Lung (tissue), 11 donors: ENCODE measurements at regions not wholly inside any gene's neighbourhood (a gene's known extent, or its start where the extent isn't known, plus 50 kb on each side); places are given as distances from the start of the nearest gene placed in this dataset.

Experiments
- ATAC-seq: fragments of 200-7000 bp; cut with Tn5 transposase; one replicate; pipeline ENCODE4 v1.9.1; 2020; ENCODE audit warnings: moderate number of reproducible peaks; ENCODE audit not compliant: insufficient read depth, low FRiP score
- DNase-seq, 3 donors: peaks; one replicate each; pipeline ENCODE4 v3.0.0-alpha.2; 2013 to 2017
- H3K27ac ChIP-seq, 2 donors: one replicate each; pipeline ENCODE4 v1.5.1; 2013; ENCODE audit warnings: mild to moderate bottlenecking in 2 of 2, moderate library complexity in 2 of 2, control low read depth in 1 of 2, inconsistent platforms in 1 of 2, low read depth in 1 of 2, low read length in 1 of 2
- H3K27me3 ChIP-seq, 3 donors: one replicate each; pipeline ENCODE4 v1.5.1; 2013; ENCODE audit warnings: low read length in 2 of 3; ENCODE audit not compliant: control insufficient read depth in 3 of 3, insufficient read depth in 3 of 3
- H3K36me3 ChIP-seq, 4 donors: one replicate each; pipeline ENCODE4 v1.5.1; 2013; ENCODE audit warnings: low read length in 4 of 4, mild to moderate bottlenecking in 1 of 4, moderate library complexity in 1 of 4; ENCODE audit not compliant: control insufficient read depth in 4 of 4, insufficient read depth in 4 of 4
- H3K4me1 ChIP-seq, 5 donors: one replicate each; pipeline ENCODE4 v1.5.1; 2013; ENCODE audit warnings: low read length in 5 of 5, mild to moderate bottlenecking in 2 of 5, moderate library complexity in 1 of 5; ENCODE audit not compliant: control insufficient read depth in 5 of 5, insufficient read depth in 5 of 5
- H3K4me3 ChIP-seq: one replicate; pipeline ENCODE4 v1.5.1; 2013; ENCODE audit warnings: mild to moderate bottlenecking, control low read depth, moderate library complexity
- H3K9ac ChIP-seq, 2 donors: one replicate each; pipeline ENCODE4 v1.5.1; 2013; ENCODE audit warnings: low read length in 2 of 2, control low read depth in 1 of 2; ENCODE audit not compliant: insufficient read depth in 1 of 2
- H3K9me3 ChIP-seq, 4 donors: one replicate each; pipeline ENCODE4 v1.5.1; 2013; ENCODE audit warnings: low read length in 3 of 4, mild to moderate bottlenecking in 1 of 4, moderate library complexity in 1 of 4; ENCODE audit not compliant: control insufficient read depth in 4 of 4, insufficient read depth in 3 of 4
- WGBS, 2 donors: extraction: QIAGEN DNeasy Blood & Tissue Kit; methylation state at CpG; one replicate each; pipeline ENCODE4 v1.1.7; 2013; 5-methylcytosine and 5-hydroxymethylcytosine counted together
- TF ChIP-seq, protein P1 (sequence below): IDR thresholded peaks from 2 replicates; pipeline ENCODE4 v1.5.1; 2012; ENCODE audit warnings: mild to moderate bottlenecking; ENCODE audit errors: control extremely low read depth, extremely low read depth
- donor health status: control.
- donor health status: control.
- donor health status: Bipolar disorder and iron deficiency.
- donor health status: healthy.
- donor health status: DM: yes; HTN: yes; CAD: no.

DNA sequence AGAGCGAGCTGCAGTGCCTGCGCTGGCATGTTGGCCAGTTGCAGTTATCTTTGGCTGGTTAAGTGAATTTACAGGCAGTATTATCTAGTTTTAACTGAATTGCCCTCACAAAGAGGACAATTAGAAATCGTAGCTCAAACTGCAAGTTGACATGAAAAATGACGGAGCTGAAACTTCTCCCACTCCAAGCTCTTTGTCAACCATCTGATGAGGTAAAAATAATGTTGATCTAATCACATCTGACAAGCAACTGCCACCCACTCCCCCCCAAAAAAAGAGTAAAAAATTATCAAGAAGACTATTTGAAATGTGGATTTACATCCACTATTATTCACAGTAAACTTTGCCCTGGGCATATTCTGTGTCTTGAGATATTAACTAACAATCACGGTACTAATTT is 84.7 kb upstream of the VASH1 start:
- TF ChIP-seq, protein P1, sequence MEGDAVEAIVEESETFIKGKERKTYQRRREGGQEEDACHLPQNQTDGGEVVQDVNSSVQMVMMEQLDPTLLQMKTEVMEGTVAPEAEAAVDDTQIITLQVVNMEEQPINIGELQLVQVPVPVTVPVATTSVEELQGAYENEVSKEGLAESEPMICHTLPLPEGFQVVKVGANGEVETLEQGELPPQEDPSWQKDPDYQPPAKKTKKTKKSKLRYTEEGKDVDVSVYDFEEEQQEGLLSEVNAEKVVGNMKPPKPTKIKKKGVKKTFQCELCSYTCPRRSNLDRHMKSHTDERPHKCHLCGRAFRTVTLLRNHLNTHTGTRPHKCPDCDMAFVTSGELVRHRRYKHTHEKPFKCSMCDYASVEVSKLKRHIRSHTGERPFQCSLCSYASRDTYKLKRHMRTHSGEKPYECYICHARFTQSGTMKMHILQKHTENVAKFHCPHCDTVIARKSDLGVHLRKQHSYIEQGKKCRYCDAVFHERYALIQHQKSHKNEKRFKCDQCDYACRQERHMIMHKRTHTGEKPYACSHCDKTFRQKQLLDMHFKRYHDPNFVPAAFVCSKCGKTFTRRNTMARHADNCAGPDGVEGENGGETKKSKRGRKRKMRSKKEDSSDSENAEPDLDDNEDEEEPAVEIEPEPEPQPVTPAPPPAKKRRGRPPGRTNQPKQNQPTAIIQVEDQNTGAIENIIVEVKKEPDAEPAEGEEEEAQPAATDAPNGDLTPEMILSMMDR = no peak
- 91 to 94% methylated on average over 5 of the region's 5 CpGs for WGBS, 2 donors
- H3K4me3 ChIP-seq = no peak overlapping the region
- ATAC-seq = no peak
- no peak overlapping the region for H3K9ac ChIP-seq
- DNase-seq = no peak
- H3K27me3 ChIP-seq = no peaks in the 10 kb centered on the region
- H3K27ac ChIP-seq = no peak overlapping the region
- no peaks in the 10 kb centered on the region for H3K4me1 ChIP-seq
- H3K36me3 ChIP-seq = no peaks in the 10 kb centered on the region
- peaks cover 0 to 6% (median 0%) of the 10 kb centered on the region in 4 donors for H3K9me3 ChIP-seq

DNA sequence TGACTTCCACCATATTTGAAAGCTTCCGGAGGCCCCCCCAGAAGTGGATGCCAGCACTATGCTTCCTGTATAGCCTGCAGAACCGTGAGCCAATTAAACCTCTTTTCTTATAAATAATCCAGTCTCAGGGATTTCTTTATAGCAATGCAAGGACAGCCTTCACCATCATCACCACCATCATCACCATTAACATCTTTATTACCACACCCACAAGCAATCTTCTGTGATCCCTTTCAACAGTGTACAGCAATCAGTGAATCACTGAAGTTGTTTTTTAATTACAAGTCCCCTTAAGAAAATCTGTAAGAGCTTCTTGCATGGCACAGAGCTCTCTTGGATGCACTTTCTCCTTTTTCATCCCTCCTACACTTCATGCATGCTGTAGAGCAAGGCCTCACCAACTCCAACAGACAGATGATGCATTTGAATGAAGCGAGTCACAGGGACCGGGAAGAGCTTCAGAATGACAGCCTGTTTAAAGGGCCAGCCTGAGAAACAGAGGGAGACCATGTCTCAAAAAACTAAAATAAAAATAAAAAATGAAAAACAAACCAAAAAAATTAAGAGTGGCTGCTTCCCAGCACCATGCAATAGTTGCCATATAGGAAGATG is 83.6 kb upstream of the VASH1 start:
- Histone ChIP-seq H3K36me3 (no peaks in the 10 kb centered on the region), H3K9ac (no peak overlapping the region), H3K4me3 (no peak overlapping the region), H3K9me3 (peaks cover 0 to 6% (median 3%) of the 10 kb centered on the region in 4 donors), H3K4me1 (no peaks in the 10 kb centered on the region), H3K27ac (no peak overlapping the region), H3K27me3 (no peaks in the 10 kb centered on the region)
- whole genome bisulfite sequencing, 2 donors = 79 to 87% methylated on average over 4 of the region's 4 CpGs
- DNase-seq = no peak
- no peak for ATAC-seq
- TF ChIP-seq, protein P1 = no peak

DNA sequence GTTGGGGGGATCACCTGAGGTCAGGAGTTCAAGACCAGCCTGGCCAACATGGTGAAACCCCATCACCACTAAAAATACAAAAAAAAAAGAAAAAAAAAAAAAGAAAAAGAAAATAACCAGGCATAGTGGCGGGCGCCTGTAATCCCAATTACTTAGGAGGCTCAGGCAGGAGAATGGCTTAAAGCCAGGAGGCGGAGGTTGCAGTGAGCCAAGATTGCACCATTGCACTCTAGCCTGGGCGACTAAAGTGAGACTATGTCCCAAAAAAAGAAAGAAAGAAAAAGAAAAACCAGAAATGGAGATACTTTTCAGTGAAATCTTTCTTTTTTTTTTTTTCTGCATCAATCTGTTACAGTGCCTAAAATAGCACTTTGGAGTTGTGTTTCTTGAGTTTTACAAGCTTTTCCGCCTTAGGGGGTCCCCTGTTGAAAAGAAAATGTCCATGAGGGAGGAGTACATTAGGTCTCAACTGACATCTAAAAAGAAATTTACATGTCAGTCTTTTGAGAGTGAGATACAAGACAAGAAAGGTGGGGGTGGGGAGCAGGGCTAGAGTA is 82.9 kb upstream of the VASH1 start:
- no peak overlapping the region for H3K4me3 ChIP-seq
- no peak overlapping the region for H3K9ac ChIP-seq
- WGBS, 2 donors = 82 to 97% methylated on average over 5 of the region's 5 CpGs
- ATAC-seq (no peak), DNase-seq (no peak)
- H3K27ac ChIP-seq = no peak overlapping the region
- H3K9me3 ChIP-seq = peaks cover 0 to 9% (median 6%) of the 10 kb centered on the region in 4 donors
- TF ChIP-seq, protein P1 = no peak
- H3K27me3 ChIP-seq = no peaks in the 10 kb centered on the region
- no peaks in the 10 kb centered on the region for H3K36me3 ChIP-seq
- no peaks in the 10 kb centered on the region for H3K4me1 ChIP-seq

DNA sequence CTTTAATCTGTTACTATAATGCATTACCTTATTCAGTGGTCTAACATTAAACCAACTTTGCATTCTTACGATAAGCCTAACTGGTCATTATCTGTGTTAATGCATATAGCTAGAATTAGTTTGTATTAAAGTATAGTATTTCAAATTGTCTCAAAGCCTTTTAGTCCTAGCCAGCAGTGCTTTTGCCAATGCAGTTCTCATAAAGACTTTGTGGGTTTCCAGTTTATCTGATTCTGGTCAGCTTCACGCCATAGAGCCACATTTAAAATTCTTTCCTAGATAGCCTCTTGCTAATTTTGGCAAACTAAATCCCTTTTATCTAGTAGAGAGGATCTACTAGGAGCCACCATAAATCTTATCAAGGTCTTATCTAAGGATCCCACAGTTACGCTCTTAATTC is 78.9 kb upstream of the VASH1 start:
- ATAC-seq = no peak
- no peak overlapping the region for H3K4me3 ChIP-seq
- TF ChIP-seq, protein P1 = no peak
- no peaks in the 10 kb centered on the region for H3K4me1 ChIP-seq
- no peak overlapping the region for H3K27ac ChIP-seq
- no peaks in the 10 kb centered on the region for H3K27me3 ChIP-seq
- H3K36me3 ChIP-seq = no peaks in the 10 kb centered on the region
- no peak for DNase-seq
- 90 to 96% methylated on average over 3 of the region's 3 CpGs for WGBS, 2 donors
- peaks cover 0 to 9% (median 5%) of the 10 kb centered on the region in 4 donors for H3K9me3 ChIP-seq
- no peak overlapping the region for H3K9ac ChIP-seq
